ENCODE measurements at regions not wholly inside any gene's neighbourhood (a gene's known extent, or its start where the extent isn't known, plus 50 kb on each side); places are given as distances from the start of the nearest gene placed in this dataset.
A peak's percentile ranks its signal among the peaks of the same experiment; 100 is the strongest.

- BruUV-seq (replicated peaks), result no TSS peak
- no peak overlapping the region for H3K4me2 ChIP-seq (ENCODE audit: low read depth, low read length)
- peak overlapping the region; percentile 20; the same call in 1 of the 2 replicates for H3K4ac ChIP-seq (ENCODE audit: low read depth, low read length)
- no peak overlapping the region; the same call in 1 of the 2 replicates for H4K5ac ChIP-seq (ENCODE audit: low read depth, low read length)
- peak overlapping the region; percentile 71; the same call in 2 of the 3 replicates for H2BK15ac ChIP-seq (ENCODE audit: low read depth, low read length)
- peak overlapping the region; percentile 3; the same call in 1 of the 2 replicates for H2BK120ac ChIP-seq (ENCODE audit: low read depth, low read length)
- ATAC-seq (ENCODE audit: low read depth) (no peak), DNase-seq (no peak)
- H3K4me1 ChIP-seq (ENCODE audit: control insufficient read depth, insufficient read depth, low read length), result peaks cover 9% of the 10 kb centered on the region; the same call in 1 of the 2 replicates
- in situ Hi-C loops (cut with MboI; ENCODE audit: low sequenced_read_pairs), result loop anchor here (25.0 kb wide), 1 partner anchor 967 kb away; the partner anchor contains the start of gene PRIM2
- H2BK20ac ChIP-seq (ENCODE audit: low read depth, low read length), result peak overlapping the region; percentile 25; the same call in 1 of the 2 replicates
- no peaks in the 10 kb centered on the region for H3K79me1 ChIP-seq (ENCODE audit: low read depth in 1 of 2, low read length in 2 of 2)
- H3K9me1 ChIP-seq (ENCODE audit: insufficient read depth, low read length), result peaks cover 16% of the 10 kb centered on the region
- no peaks in the 10 kb centered on the region for H3K9me3 ChIP-seq (ENCODE audit: control insufficient read depth, insufficient read depth, low read length)
- no CpG with 5 or more reads among the region's 6 CpGs for WGBS, 2 experiments (ENCODE audit: extremely low coverage in 2 of 2, insufficient read length in 1 of 2)
- H3K27ac ChIP-seq (ENCODE audit: insufficient read depth, low read length), result no peak overlapping the region
- H2AFZ ChIP-seq (replicated peaks; ENCODE audit: low read length, poor library complexity), result no peak overlapping the region
- H2BK5ac ChIP-seq (ENCODE audit: low read depth, low read length, poor library complexity, severe bottlenecking), result no peak overlapping the region
- intact Hi-C loops (cut with micrococcal nuclease), result no loop called here
- dilution Hi-C loops (cut with HindIII; ENCODE audit: low sequenced_read_pairs, unreplicated experiment), result no loop called here
- H3K36me3 ChIP-seq (ENCODE audit: control insufficient read depth, insufficient read depth, low read length), result no peaks in the 10 kb centered on the region
- no peaks in the 10 kb centered on the region for H4K20me1 ChIP-seq (ENCODE audit: insufficient read depth, low read length)
- no peak overlapping the region for H4K8ac ChIP-seq (ENCODE audit: low read depth in 2 of 2, low read length in 2 of 2)
- H4K91ac ChIP-seq (ENCODE audit: insufficient read depth, low read depth, low read length), result no peak overlapping the region; the same call in 1 of the 2 replicates
- no peak overlapping the region for H3K9ac ChIP-seq (ENCODE audit: low read depth, low read length)
- no peaks in the 10 kb centered on the region for H3K27me3 ChIP-seq (ENCODE audit: control insufficient read depth, insufficient read depth, low read length)
- no peak overlapping the region for H2AK9ac ChIP-seq (replicated peaks; ENCODE audit: low read depth, low read length, poor library complexity)
- no peak overlapping the region for H3K4me3 ChIP-seq (ENCODE audit: insufficient read depth, low read depth, low read length)
- POLR2A ChIA-PET (ENCODE audit: unreplicated experiment), result no interaction called here
- no peak overlapping the region; the same call in 1 of the 2 replicates for H3K18ac ChIP-seq (ENCODE audit: low read depth, low read length)
- no peak overlapping the region for H3K56ac ChIP-seq (ENCODE audit: extremely low read depth, insufficient read depth, low read length)
- H3K23ac ChIP-seq (ENCODE audit: low read depth, low read length), result no peak overlapping the region
- peak overlapping the region; percentile 73; the same call in 1 of the 2 replicates for H3K14ac ChIP-seq (replicated peaks; ENCODE audit: low read depth, low read length)
- no peak for TF ChIP-seq BHLHE40 (IDR thresholded peaks at IDR 0.05; ENCODE audit: low read depth, low read length)
- no peak for TF ChIP-seq CTCF (conservative IDR thresholded peaks at IDR 0.05; ENCODE audit: low read depth, low read length)
- no peak for TF ChIP-seq MXI1 (IDR thresholded peaks at IDR 0.05; ENCODE audit: borderline replicate concordance, low read depth, low read length)
- no peak for TF ChIP-seq RFX5 (IDR thresholded peaks at IDR 0.05; ENCODE audit: low read depth, low read length)
- TF ChIP-seq SMC3 (IDR thresholded peaks at IDR 0.05; ENCODE audit: low read depth, low read length), result no peak
- TF ChIP-seq POLR2A (IDR thresholded peaks at IDR 0.05; ENCODE audit: low read depth, low read length), result no peak
- TF ChIP-seq CHD1 (IDR thresholded peaks at IDR 0.05; ENCODE audit: low read depth, low read length), result no peak
- no peak for TF ChIP-seq MAFK (IDR thresholded peaks at IDR 0.05; ENCODE audit: low read depth, low read length)
- TF ChIP-seq MAZ (IDR thresholded peaks at IDR 0.05; ENCODE audit: borderline replicate concordance, low read depth, low read length), result no peak
- no peak for TF ChIP-seq RAD21 (IDR thresholded peaks at IDR 0.05; ENCODE audit: low read length)
- TF ChIP-seq USF2 (IDR thresholded peaks at IDR 0.05; ENCODE audit: low read depth, low read length), result no peak
- TF ChIP-seq FOS (IDR thresholded peaks at IDR 0.05; ENCODE audit: low read depth, low read length), result no peak
- TF ChIP-seq NFE2L2 (IDR thresholded peaks at IDR 0.05; ENCODE audit: low read depth, low read length), result no peak
- CTCF ChIA-PET, result no interaction called here
- H2AK5ac ChIP-seq (ENCODE audit: low read depth, low read length), result 0 out of 2 replicates have a peak overlapping the region, but pooled peaks have one; percentile 64
Observed at GRCh38 chr6:56345376-56345995, 98.1 kb upstream of the COL21A1 start.

Measured in IMR-90 (cell line).